Sigmoid colon (tissue), 4 donors: ENCODE measurements at regions not wholly inside any gene's neighbourhood (a gene's known extent, or its start where the extent isn't known, plus 50 kb on each side); places are given as distances from the start of the nearest gene placed in this dataset.

Experiments used
- CTCF ChIP-seq, 4 experiments: fragments of 450-650 bp in 3 of 4; fragments of 200-600 bp in 1 of 4; IDR thresholded peaks; one replicate each; pipeline ENCODE4 v1.5.1; 2016 to 2019; ENCODE audit warnings: antibody characterized with exemption in 4 of 4, mild to moderate bottlenecking in 3 of 4, moderate library complexity in 2 of 4
- EP300 ChIP-seq, 4 donors: sonication (generic); formaldehyde crosslinking; IDR thresholded peaks; one replicate each; pipeline ENCODE4 v1.6.1; 2017; ENCODE audit warnings: antibody characterized with exemption in 4 of 4
- POLR2A ChIP-seq, 2 donors: fragments of 450-650 bp; IDR thresholded peaks; one replicate each; pipeline ENCODE4 v1.6.1; 2016; ENCODE audit warnings: antibody characterized with exemption in 2 of 2, mild to moderate bottlenecking in 2 of 2, moderate library complexity in 2 of 2
- POLR2AphosphoS5 ChIP-seq, 4 donors: sonication (generic); formaldehyde crosslinking; IDR thresholded peaks; one replicate each; pipeline ENCODE4 v1.6.1; 2017; ENCODE audit warnings: antibody characterized with exemption in 4 of 4

GRCh38 chr10:46218921-46219320 is 67.9 kb upstream of the ANTXRL start:
- no peak for TF ChIP-seq POLR2AphosphoS5 (IDR thresholded peaks at IDR 0.05)
- no peak for TF ChIP-seq CTCF (IDR thresholded peaks at IDR 0.05)
- TF ChIP-seq POLR2A (IDR thresholded peaks at IDR 0.05) = no peak
- TF ChIP-seq EP300 (IDR thresholded peaks at IDR 0.05) = no peak
